Heart left ventricle (tissue), 13 donors: ENCODE measurements at regions not wholly inside any gene's neighbourhood (a gene's known extent, or its start where the extent isn't known, plus 50 kb on each side); places are given as distances from the start of the nearest gene placed in this dataset.

Experiments
- POLR2A ChIP-seq, 2 donors: fragments of 450-650 bp; IDR thresholded peaks; one replicate each; pipeline ENCODE4 v1.6.1; 2017; ENCODE audit warnings: antibody characterized with exemption in 2 of 2, mild to moderate bottlenecking in 2 of 2, moderate library complexity in 2 of 2
- TF ChIP-seq, protein P1 (sequence below), 12 donors: fragments of 200-600 bp; sonication (generic) in 4 of 12; IDR thresholded peaks; one replicate each; pipeline versions ENCODE4 v1.5.0 to v1.8.0; 2018 to 2022; ENCODE audit warnings: antibody characterized with exemption in 12 of 12, mild to moderate bottlenecking in 5 of 12
- donor health status: ischemic (EF 13 %, LVEDD 7.1; RV severe dilation, severe dysfunction).
- donor health status: DM: no; HTN: yes; CAD: no.
- donor health status: DM: no; HTN: no; CAD: no.
- donor health status: ischemic (EF 25% LVEDD 6.9; RV normal size, moderate dysfunction).
- donor health status: ischemic (EF 25% LVEDD 5.7; RV mildly dilated, moderate dysfunction).
- donor health status: ischemic (EF 35%, LVEDD 5.7; RV mildly dilated, moderate dysfunction).
- donor health status: nonischemic (EF 11% LVEDD 7.7; RV severe dilation, severe dysfunction).
- donor health status: DM: yes; HTN: yes; CAD: no.
- donor health status: PGD.
- donor health status: ischemic (EF 29% LVEDD 5.4; RV normal size, mild dysfunction).
- donor health status: nonischemic (EF 23%, LVEDD 6.1; RV moderate dilation, normal function).

DNA sequence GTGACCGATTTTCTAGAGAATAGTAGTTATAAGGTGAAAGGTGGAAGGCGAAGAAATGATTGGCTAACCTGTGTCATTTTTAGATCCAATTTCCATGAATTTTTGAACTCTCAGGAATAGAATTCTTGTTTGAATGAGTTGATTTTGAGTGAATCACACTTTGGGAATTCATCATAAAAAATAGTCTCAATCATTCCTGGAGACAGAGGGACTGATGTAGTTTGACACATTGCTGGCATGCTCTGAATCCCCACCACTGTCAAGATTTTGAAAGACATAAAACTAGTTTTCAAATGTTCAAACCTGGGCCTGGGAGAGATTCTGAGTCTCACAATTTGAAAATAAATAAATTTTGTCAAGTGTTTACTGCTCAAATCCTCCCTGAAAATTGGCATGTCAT lies 861.4 kb upstream of the RAG2 start:
- TF ChIP-seq, protein P1, sequence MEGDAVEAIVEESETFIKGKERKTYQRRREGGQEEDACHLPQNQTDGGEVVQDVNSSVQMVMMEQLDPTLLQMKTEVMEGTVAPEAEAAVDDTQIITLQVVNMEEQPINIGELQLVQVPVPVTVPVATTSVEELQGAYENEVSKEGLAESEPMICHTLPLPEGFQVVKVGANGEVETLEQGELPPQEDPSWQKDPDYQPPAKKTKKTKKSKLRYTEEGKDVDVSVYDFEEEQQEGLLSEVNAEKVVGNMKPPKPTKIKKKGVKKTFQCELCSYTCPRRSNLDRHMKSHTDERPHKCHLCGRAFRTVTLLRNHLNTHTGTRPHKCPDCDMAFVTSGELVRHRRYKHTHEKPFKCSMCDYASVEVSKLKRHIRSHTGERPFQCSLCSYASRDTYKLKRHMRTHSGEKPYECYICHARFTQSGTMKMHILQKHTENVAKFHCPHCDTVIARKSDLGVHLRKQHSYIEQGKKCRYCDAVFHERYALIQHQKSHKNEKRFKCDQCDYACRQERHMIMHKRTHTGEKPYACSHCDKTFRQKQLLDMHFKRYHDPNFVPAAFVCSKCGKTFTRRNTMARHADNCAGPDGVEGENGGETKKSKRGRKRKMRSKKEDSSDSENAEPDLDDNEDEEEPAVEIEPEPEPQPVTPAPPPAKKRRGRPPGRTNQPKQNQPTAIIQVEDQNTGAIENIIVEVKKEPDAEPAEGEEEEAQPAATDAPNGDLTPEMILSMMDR (IDR thresholded peaks at IDR 0.05), result no peak
- no peak for TF ChIP-seq POLR2A (IDR thresholded peaks at IDR 0.05)
